ENCODE measurements at regions not wholly inside any gene's neighbourhood (a gene's known extent, or its start where the extent isn't known, plus 50 kb on each side); places are given as distances from the start of the nearest gene placed in this dataset.

DNA sequence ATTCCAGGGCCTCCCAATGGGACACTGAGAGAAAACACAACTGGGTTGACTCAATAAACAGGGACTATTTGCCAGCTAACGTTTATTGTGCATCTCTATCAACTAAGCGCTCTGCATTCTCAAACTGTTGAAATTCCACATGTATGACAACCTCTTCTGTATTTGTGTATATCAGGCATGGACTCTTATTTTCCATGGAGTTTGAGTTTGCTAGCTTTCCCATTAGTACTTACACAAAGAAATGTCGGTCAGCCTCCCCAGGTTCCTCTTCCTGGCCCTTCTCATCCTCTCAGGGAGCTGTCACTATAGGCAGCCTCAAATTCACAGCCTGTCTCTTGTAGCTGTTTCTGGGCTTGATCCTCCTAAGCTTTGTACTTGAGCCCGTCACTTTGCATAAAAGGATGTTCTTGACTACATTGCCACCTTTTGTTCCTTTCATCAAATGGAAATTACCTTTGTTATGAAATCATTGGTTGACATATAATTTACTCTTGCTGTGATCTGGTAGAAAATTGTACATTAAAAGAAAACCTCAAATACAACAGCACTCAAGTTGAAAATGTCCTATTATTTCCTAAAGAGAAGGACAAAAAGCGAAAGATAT is 60.0 kb upstream of the NTPCR start:
- Histone ChIP-seq H3K4me3 (ENCODE audit: low read length in 2 of 2) (no peak overlapping the region), H3K9me3 (ENCODE audit: control insufficient read depth in 2 of 2, insufficient read depth in 1 of 2, low read length in 1 of 2) (peaks cover 0 to 3% of the 10 kb centered on the region in 2 donors), H3K27me3 (ENCODE audit: control insufficient read depth in 2 of 2, insufficient read depth in 1 of 2, low read length in 1 of 2) (no peaks in the 10 kb centered on the region), H3K4me1 (ENCODE audit: control insufficient read depth in 2 of 2, insufficient read depth in 2 of 2, low read length in 2 of 2) (peaks cover 0 to 14% of the 10 kb centered on the region in 2 donors), H3K36me3 (ENCODE audit: control insufficient read depth in 2 of 2, insufficient read depth in 2 of 2, low read length in 1 of 2) (no peaks in the 10 kb centered on the region), H3K27ac (ENCODE audit: low read depth in 1 of 2, low read length in 1 of 2) (peak overlapping the region in 1 of 2 donors; percentile 23)
- DNase-seq (ENCODE audit: low read depth in 6 of 9, low spot score in 9 of 9), result peak in 1 of 9 donors; percentile 69
- WGBS, result 76% methylated on average over 5 of the region's 5 CpGs

DNA sequence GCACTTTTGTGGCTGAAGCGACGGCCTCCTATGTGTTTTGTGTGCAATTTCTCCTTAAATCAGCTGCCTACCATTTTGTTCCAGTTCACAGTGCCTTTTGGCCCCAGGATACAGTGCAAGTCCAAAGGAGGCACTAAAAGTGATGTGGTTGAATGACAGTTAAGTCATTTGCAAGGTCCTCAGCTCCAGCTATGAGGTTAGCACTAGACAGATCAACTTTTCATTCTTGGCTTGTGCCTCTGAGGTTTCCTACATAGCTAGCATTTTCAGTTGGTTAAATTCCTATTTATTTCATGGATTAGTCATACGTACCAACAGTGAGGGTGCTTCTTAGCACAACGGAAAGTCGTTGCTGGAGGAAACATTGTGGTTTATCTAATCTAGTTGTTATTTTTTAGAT is 59.3 kb upstream of the NTPCR start:
- Histone ChIP-seq H3K36me3 (ENCODE audit: control insufficient read depth in 2 of 2, insufficient read depth in 2 of 2, low read length in 1 of 2) (no peaks in the 10 kb centered on the region), H3K27me3 (ENCODE audit: control insufficient read depth in 2 of 2, insufficient read depth in 1 of 2, low read length in 1 of 2) (no peaks in the 10 kb centered on the region), H3K9me3 (ENCODE audit: control insufficient read depth in 2 of 2, insufficient read depth in 1 of 2, low read length in 1 of 2) (peaks cover 0 to 3% of the 10 kb centered on the region in 2 donors), H3K4me1 (ENCODE audit: control insufficient read depth in 2 of 2, insufficient read depth in 2 of 2, low read length in 2 of 2) (peaks cover 0 to 14% of the 10 kb centered on the region in 2 donors), H3K27ac (ENCODE audit: low read depth in 1 of 2, low read length in 1 of 2) (peak overlapping the region in 1 of 2 donors; percentile 23), H3K4me3 (ENCODE audit: low read length in 2 of 2) (no peak overlapping the region)
- no peak for DNase-seq (ENCODE audit: low read depth in 6 of 9, low spot score in 9 of 9)
- WGBS, result 42% methylated on average over 5 of the region's 5 CpGs

DNA sequence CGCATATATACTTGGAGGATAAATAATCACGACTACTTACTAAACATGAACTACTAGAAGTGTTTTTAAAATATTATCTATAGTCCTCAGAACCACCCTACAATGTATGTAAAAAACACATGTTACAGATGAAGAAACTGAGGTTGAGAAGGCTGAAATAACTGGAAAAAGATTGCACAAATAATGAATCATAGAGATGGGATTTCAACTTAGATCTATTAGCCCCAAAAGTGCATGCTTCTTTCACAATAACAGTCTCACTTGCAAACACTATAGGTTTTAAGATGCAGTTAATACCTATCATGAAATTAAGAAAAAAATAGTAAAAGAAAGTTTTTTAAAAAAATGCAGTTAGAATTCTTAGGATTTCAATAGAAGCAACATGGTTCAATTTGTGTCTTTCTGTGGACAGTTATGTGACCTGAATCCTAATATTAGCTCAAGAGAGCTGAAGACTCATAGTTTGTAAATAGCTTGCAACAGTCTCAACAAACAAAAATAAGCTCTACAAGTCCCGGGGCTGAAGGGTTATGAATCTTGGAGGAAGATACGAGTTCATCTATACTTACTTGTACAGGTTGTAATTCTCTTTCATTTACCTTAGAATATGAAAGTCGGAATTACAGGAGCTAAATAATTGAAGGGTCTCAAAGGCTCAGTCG is 58.6 kb upstream of the NTPCR start:
- no peaks in the 10 kb centered on the region for H3K36me3 ChIP-seq (ENCODE audit: control insufficient read depth in 2 of 2, insufficient read depth in 2 of 2, low read length in 1 of 2)
- H3K4me3 ChIP-seq (ENCODE audit: low read length in 2 of 2), result no peak overlapping the region
- H3K27ac ChIP-seq (ENCODE audit: low read depth in 1 of 2, low read length in 1 of 2), result no peak overlapping the region
- H3K9me3 ChIP-seq (ENCODE audit: control insufficient read depth in 2 of 2, insufficient read depth in 1 of 2, low read length in 1 of 2), result peaks cover 0 to 3% of the 10 kb centered on the region in 2 donors
- H3K4me1 ChIP-seq (ENCODE audit: control insufficient read depth in 2 of 2, insufficient read depth in 2 of 2, low read length in 2 of 2), result peaks cover 0 to 14% of the 10 kb centered on the region in 2 donors
- 96% methylated on average over 6 of the region's 6 CpGs for WGBS
- no peaks in the 10 kb centered on the region for H3K27me3 ChIP-seq (ENCODE audit: control insufficient read depth in 2 of 2, insufficient read depth in 1 of 2, low read length in 1 of 2)
- DNase-seq (ENCODE audit: low read depth in 6 of 9, low spot score in 9 of 9), result no peak

DNA sequence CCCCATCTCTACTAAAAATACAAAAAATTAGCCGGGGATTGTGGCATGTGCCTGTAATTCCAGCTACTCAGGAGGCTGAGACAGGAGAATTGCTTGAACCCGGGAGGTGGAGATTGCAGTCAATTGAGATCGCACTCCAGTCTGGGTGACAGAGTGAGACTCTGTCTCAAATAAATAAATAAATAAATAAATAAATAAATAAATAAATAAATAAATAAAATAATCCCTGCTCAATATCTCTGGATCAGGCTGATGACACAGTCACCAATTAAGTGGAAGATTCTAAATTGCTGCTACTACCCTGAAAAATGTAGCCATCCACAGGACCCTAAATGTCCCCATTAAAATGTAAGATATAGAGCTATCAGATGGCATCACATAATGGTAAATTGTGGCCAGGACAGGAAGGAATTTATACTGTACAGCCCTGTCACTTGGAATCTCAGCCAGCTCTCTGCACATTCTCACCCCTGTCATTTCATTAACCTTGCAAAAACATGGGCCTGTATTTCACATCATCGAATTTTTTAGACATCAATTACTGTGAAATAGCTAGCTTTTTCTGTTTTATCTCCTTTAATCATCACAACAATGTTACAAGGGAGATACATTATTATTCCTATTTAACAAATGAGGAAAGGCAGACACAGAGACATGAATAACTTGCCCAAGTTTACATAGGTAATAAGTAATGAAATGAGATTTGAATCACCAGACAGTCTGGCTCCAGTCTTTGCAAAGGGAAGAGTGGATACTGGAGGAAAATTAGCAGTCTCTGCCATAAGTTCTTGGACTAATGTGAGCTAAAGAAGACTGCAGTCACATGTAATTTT is 56.7 kb upstream of the NTPCR start:
- no peak overlapping the region for H3K4me3 ChIP-seq (ENCODE audit: low read length in 2 of 2)
- 98% methylated on average over 4 of the region's 4 CpGs for WGBS
- H3K27me3 ChIP-seq (ENCODE audit: control insufficient read depth in 2 of 2, insufficient read depth in 1 of 2, low read length in 1 of 2), result no peaks in the 10 kb centered on the region
- peaks cover 0 to 15% of the 10 kb centered on the region in 2 donors for H3K9me3 ChIP-seq (ENCODE audit: control insufficient read depth in 2 of 2, insufficient read depth in 1 of 2, low read length in 1 of 2)
- DNase-seq (ENCODE audit: low read depth in 6 of 9, low spot score in 9 of 9), result no peak
- no peak overlapping the region for H3K27ac ChIP-seq (ENCODE audit: low read depth in 1 of 2, low read length in 1 of 2)
- H3K4me1 ChIP-seq (ENCODE audit: control insufficient read depth in 2 of 2, insufficient read depth in 2 of 2, low read length in 2 of 2), result peaks cover 0 to 17% of the 10 kb centered on the region in 2 donors
- H3K36me3 ChIP-seq (ENCODE audit: control insufficient read depth in 2 of 2, insufficient read depth in 2 of 2, low read length in 1 of 2), result no peaks in the 10 kb centered on the region

DNA sequence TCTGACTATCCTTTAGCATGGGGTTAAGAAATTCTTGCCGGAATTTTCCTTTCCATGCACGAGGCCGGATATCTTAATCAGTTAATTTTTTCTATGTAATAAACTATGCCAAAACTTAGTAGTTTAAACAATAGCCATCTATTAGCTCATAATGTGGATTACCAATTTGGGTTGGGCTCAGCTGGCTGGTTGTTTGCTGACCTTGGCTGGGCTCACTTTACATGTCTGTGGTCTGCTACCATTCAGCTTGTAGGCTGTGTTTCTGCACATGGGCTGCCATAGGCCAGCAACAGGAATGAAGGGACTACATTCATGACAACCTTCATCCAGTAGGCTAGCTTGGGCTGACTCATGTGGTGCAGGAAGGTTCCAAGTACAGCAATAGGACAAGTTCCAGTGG is 56.0 kb upstream of the NTPCR start:
- no peaks in the 10 kb centered on the region for H3K36me3 ChIP-seq (ENCODE audit: control insufficient read depth in 2 of 2, insufficient read depth in 2 of 2, low read length in 1 of 2)
- WGBS, result 97% methylated on average over 3 of the region's 3 CpGs
- peaks cover 0 to 24% of the 10 kb centered on the region in 2 donors for H3K4me1 ChIP-seq (ENCODE audit: control insufficient read depth in 2 of 2, insufficient read depth in 2 of 2, low read length in 2 of 2)
- H3K9me3 ChIP-seq (ENCODE audit: control insufficient read depth in 2 of 2, insufficient read depth in 1 of 2, low read length in 1 of 2), result peaks cover 0 to 22% of the 10 kb centered on the region in 2 donors
- H3K27ac ChIP-seq (ENCODE audit: low read depth in 1 of 2, low read length in 1 of 2), result no peak overlapping the region
- no peak overlapping the region for H3K4me3 ChIP-seq (ENCODE audit: low read length in 2 of 2)
- H3K27me3 ChIP-seq (ENCODE audit: control insufficient read depth in 2 of 2, insufficient read depth in 1 of 2, low read length in 1 of 2), result no peaks in the 10 kb centered on the region
- no peak for DNase-seq (ENCODE audit: low read depth in 6 of 9, low spot score in 9 of 9)

DNA sequence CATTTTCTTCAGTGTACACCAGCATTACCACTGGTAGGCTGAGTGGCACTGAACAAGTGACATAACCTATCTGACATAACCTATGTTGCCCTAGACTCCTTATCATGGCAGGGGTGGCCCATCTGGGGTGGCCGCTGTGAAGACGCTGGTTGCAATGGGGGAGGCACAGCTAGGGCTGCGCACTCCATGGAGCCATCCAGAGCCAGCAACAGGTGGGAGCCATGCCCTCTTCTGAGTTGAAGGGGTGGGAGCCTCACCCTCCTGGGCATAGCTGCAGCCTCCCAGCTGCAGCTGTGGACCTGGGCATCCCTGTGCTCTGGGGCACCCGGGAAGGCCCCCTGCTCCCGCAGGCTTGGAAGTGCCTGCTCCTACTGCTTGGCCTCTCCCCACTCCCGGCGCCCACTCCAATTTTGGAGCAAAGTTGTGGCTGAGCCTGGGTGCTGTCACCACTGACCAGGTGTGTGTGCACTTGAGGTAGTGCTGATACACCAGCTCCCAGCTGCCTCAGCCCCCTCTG is 52.4 kb upstream of the NTPCR start:
- H3K27me3 ChIP-seq (ENCODE audit: control insufficient read depth in 2 of 2, insufficient read depth in 1 of 2, low read length in 1 of 2), result no peaks in the 10 kb centered on the region
- peaks cover 0 to 42% of the 10 kb centered on the region in 2 donors for H3K4me1 ChIP-seq (ENCODE audit: control insufficient read depth in 2 of 2, insufficient read depth in 2 of 2, low read length in 2 of 2)
- WGBS, result 97% methylated on average over 7 of the region's 7 CpGs
- peaks cover 0 to 23% of the 10 kb centered on the region in 2 donors for H3K9me3 ChIP-seq (ENCODE audit: control insufficient read depth in 2 of 2, insufficient read depth in 1 of 2, low read length in 1 of 2)
- no peak overlapping the region for H3K27ac ChIP-seq (ENCODE audit: low read depth in 1 of 2, low read length in 1 of 2)
- H3K4me3 ChIP-seq (ENCODE audit: low read length in 2 of 2), result no peak overlapping the region
- no peaks in the 10 kb centered on the region for H3K36me3 ChIP-seq (ENCODE audit: control insufficient read depth in 2 of 2, insufficient read depth in 2 of 2, low read length in 1 of 2)
- DNase-seq (ENCODE audit: low read depth in 6 of 9, low spot score in 9 of 9), result no peak

DNA sequence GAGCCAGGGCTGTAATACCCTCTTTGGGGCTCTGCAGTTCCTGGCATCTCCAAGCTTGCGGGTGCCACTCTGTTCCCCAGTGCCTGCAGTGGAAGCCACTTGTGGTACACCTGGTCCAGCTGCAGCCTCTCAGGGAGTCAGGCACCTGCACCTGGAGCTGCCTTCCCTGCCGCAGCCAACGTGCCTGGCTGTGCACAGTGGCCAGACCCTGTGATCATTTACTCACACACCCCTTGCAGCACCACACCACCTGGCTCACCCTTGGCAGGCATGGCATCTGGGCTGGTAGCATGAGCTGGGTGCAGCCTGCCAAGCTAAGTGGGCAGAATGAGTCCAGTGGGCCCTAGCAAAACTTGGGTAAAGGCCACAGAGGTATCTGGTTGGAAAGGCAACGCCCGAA is 51.1 kb upstream of the NTPCR start:
- H3K36me3 ChIP-seq (ENCODE audit: control insufficient read depth in 2 of 2, insufficient read depth in 2 of 2, low read length in 1 of 2), result no peaks in the 10 kb centered on the region
- no peak overlapping the region for H3K4me3 ChIP-seq (ENCODE audit: low read length in 2 of 2)
- WGBS, result 50% methylated on average over 5 of the region's 5 CpGs
- H3K27ac ChIP-seq (ENCODE audit: low read depth in 1 of 2, low read length in 1 of 2), result peak overlapping the region in 1 of 2 donors; percentile 49
- H3K27me3 ChIP-seq (ENCODE audit: control insufficient read depth in 2 of 2, insufficient read depth in 1 of 2, low read length in 1 of 2), result no peaks in the 10 kb centered on the region
- DNase-seq (ENCODE audit: low read depth in 6 of 9, low spot score in 9 of 9), result peak in 2 of 9 donors; percentile 55 to 62
- peaks cover 0 to 23% of the 10 kb centered on the region in 2 donors for H3K9me3 ChIP-seq (ENCODE audit: control insufficient read depth in 2 of 2, insufficient read depth in 1 of 2, low read length in 1 of 2)
- H3K4me1 ChIP-seq (ENCODE audit: control insufficient read depth in 2 of 2, insufficient read depth in 2 of 2, low read length in 2 of 2), result peaks cover 0 to 49% of the 10 kb centered on the region in 2 donors

DNA sequence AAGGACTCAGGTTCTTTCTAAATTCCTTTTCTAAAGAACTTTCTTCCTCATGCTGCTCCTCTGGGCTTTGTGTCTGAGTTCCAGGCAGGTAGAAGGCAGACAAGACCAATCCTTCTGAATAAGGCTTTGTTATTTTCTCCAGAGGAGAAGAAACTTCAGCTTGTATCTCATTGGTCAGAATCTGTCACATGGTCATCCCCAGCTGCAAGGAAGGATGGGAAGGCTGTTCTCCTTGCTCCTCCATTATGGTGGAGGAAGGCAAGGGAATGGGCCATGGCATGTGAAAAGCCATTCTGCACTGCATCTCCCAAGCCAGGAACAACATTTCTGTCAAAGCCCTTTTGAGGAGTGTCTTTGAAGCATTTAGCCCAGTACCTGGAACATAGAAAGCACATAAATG is 50.6 kb upstream of the NTPCR start:
- Histone ChIP-seq H3K4me3 (ENCODE audit: low read length in 2 of 2) (no peak overlapping the region), H3K27ac (ENCODE audit: low read depth in 1 of 2, low read length in 1 of 2) (peak overlapping the region in 1 of 2 donors; percentile 49), H3K27me3 (ENCODE audit: control insufficient read depth in 2 of 2, insufficient read depth in 1 of 2, low read length in 1 of 2) (no peaks in the 10 kb centered on the region), H3K36me3 (ENCODE audit: control insufficient read depth in 2 of 2, insufficient read depth in 2 of 2, low read length in 1 of 2) (no peaks in the 10 kb centered on the region), H3K4me1 (ENCODE audit: control insufficient read depth in 2 of 2, insufficient read depth in 2 of 2, low read length in 2 of 2) (peaks cover 0 to 54% of the 10 kb centered on the region in 2 donors), H3K9me3 (ENCODE audit: control insufficient read depth in 2 of 2, insufficient read depth in 1 of 2, low read length in 1 of 2) (peaks cover 0 to 23% of the 10 kb centered on the region in 2 donors)
- no peak for DNase-seq (ENCODE audit: low read depth in 6 of 9, low spot score in 9 of 9)

Measured in thymus (tissue), 11 donors.